Inferior parietal cortex (tissue), 1 donor: ENCODE measurements at regions not wholly inside any gene's neighbourhood (a gene's known extent, or its start where the extent isn't known, plus 50 kb on each side); places are given as distances from the start of the nearest gene placed in this dataset.
A peak's percentile ranks its signal among the peaks of the same experiment; 100 is the strongest.

Experiments
- DNase-seq: peaks from one replicate; pipeline ENCODE4 v3.0.0-alpha.2; 2016; ENCODE audit errors: extremely low spot score

- DNase-seq = no peak
Measured at GRCh38 chr18:45266023-45266422, 349.3 kb upstream of the SLC14A2 start.

DNA sequence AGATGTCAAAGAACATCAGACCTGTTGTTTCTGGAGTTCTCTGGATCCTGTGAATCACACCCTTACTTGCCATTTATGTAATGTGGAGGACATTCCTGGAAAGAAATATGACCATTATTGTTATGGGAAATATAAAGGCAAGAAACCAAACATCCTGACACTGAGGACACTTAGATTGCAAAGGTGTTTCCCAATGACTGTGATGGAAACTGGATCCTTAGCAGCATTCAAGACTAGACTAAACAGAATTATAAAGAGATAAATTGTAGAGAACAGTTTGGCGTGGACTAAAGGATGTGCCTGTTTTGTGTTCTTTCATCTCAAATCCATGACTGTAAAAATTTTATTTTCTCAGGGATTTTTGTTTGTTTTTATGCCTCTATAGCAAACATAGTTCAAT is 347.7 kb upstream of the SLC14A2 start:
- no peak for DNase-seq

- no peak for DNase-seq
Measured at GRCh38 chr18:45268583-45268982, 346.7 kb upstream of the SLC14A2 start.

- DNase-seq = no peak
Measured at GRCh38 chr18:45270289-45270771, 344.9 kb upstream of the SLC14A2 start.

- DNase-seq = no peak
Measured at GRCh38 chr18:45274026-45274425, 341.2 kb upstream of the SLC14A2 start.

DNA sequence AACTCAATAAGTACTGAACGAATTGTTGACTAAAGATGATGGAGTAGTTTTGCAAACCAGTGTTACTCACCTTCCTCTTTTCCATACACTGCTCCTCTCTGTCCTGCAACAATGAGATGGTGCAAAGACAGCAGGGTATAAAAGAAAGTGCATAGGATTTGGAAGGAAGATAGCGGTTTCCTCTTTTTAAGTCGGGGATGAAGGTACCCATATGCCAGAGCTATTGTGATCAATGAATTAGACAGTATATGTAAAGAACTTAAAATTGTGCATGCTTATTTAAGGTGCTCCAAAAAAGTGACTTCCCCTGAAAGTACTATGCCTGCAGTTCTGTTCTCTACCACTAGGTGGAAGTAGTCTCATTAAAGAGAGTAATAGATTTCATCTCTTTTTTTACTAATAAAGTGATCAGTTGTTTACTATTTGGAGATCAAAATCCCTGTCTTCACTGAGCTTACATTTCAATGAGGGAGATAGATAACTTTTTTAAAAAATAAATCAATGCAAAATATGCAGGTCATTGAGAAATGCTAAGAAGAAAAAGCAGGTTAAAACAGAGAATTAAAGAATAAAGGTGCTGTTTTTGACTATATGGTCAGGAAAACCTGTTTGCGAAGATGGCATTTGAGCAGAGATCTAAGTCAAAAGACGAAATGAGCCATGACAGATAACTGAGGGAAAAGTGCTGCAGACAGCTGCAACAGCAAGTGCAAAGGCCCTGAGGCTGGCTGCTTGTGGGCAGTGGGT is 339.7 kb upstream of the SLC14A2 start:
- no peak for DNase-seq

GRCh38 chr18:45276878-45277277 is 338.4 kb upstream of the SLC14A2 start:
- DNase-seq = no peak

DNA sequence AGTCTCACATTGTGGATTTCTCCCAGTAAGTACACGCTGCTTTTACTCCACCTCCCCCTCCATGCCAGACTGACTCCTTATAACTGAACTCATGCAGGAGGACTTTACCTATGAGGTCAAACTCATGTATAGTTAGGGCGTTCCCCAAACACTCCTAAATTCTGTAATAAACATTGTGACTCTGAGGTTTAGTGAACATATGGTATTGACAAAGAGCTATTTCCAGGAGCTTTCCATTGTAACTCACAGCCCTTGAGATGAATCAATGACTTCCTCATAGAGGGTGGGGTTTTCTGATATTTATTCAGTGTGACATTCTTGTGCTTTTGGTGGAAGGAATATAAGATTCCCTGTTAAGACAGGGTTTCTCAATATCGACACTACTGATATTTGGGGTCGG is 337.4 kb upstream of the SLC14A2 start:
- no peak for DNase-seq

DNA sequence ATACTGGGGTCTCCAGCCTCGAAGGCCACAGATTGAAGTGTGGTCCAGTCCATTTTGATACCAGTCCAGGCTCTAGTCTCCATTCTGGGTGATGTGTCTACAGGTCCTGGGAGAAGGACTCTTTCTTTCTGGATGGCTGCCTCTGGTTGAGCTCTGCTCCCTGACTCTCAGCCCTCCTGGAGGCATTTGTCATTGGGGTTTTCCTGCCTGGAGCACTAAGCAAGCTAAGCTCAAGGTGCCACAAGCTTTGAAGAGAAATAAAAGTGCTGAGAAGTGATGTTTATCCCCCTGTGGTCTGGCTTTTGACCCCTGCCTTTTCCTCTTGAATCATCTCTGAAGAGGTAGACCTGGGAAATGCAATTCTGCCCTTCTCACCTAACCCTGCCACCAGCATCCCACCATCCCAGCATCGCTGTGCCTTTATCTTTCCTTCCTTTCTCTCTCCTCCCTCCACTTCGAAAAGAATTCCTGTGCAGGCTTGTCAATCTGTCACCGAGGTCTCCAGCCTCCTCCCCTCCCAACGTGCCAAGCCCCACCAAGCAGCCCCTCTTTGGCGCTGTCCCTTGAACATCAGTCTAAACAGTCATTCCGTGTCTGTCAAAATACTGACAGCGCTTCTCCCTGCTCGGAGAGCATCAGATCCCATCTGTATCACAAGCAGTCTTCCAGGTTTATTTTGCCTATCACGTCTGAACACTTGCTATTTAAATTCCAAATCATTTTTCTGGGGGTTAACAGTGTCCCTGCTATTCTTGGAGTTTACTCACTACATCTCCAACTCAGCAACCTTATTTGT is 334.6 kb upstream of the SLC14A2 start:
- DNase-seq = no peak

DNA sequence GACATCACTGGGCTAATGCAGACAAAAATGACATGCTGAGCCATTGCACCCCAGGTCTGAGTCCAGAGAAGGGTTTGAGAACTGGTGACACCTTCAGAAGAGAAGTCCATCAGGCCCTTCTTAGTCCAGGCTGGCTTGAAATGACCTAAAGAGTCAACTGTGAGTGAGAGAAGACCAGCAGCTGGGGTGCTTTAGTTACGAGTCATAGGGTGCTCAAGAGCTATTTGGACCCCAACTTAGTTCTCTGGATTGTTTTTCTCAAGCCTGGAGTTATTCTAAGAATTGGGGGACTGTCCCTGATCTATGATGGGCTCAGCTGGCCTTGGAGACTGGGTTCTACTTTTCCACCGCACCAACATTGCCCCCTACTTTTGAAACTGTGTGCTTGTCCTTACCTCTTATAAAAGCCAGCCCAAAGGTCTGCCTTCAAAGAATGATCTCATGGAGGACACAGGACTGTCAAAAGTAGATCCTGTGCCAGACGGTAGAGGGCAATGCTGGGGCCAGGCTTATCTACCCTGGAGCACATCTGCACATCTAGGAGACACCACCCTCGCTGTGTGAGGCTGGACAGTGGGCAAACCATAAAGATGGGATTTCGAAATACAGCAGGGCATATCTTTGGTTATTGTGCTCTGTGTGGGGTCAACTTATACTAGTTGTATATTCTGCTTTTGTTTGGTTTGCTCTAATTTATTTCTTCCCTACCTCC is 333.0 kb upstream of the SLC14A2 start:
- no peak for DNase-seq

DNA sequence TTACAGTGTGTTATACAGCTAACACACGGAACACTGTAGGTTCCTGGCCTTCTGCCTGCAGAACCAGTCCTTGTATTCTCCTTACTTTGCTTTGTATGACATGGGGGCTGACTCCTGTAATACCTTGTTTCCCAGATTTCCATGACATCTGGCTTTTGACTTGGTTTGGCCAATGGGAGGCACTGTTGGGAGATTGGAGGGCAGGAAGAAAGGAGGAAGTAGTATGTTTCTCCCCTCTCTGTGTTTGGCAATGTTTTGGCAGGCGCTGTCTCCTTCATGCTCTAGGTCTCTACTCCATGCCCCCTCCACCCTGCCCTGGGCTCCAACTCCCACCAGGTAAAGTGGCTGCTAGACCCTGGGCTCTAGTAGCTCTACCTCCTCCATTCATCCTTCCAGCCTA is 331.1 kb upstream of the SLC14A2 start:
- no peak for DNase-seq

GRCh38 chr18:45284851-45285250 is 330.4 kb upstream of the SLC14A2 start:
- DNase-seq = no peak

GRCh38 chr18:45285251-45285650 is 330.0 kb upstream of the SLC14A2 start:
- DNase-seq = no peak

- no peak for DNase-seq
Measured at GRCh38 chr18:45286431-45286830, 328.8 kb upstream of the SLC14A2 start.

- no peak for DNase-seq
Measured at GRCh38 chr18:45287531-45287930, 327.7 kb upstream of the SLC14A2 start.

- no peak for DNase-seq
Measured at GRCh38 chr18:45290364-45290763, 324.9 kb upstream of the SLC14A2 start.

DNA sequence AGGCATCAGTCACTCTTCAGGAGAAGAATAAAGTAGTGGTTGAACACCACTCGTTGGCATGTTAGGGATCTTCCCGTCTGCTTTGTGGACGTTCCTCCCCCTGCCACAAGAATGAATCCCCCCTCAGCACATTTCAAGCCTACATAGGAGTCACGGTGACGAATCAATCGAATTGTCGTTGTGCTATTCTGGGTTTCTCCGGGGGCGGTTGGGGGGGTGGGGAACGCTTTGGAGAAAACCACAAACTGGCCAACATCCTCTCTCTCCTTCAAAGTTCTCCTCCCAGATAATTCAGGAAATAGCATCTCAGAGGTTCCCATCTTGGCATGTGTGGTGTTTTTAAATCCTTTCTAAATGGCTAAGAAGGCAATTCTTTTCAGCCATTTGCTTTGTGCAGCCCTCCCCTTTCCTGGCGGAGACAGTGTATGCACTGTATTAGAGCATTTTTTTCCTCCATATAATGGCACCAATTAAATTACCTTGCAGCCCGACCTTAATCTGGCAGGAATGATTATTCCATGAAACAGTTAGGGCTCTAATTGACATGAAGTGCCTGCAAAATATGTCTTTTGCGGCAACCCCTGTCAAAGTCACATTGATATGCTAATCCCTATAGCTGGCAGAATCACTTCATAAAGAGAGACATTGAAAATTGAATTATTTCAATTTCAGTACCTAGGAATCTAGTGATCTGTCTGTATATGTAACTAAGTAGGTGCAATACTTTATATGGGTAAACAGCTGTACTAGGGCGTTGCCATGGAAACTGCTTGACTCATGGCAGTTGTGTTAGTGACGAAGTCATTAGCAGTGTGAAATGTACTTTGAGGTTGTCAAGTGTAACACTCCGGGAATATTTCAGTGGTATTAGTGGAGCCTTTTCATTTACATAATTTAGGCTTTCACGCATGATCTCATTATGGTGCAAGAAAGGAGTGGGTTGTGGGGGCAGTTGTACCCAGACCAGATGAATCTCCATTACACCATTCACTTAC is 323.4 kb upstream of the SLC14A2 start:
- peak; percentile 44 for DNase-seq

GRCh38 chr18:45295388-45295787 is 319.9 kb upstream of the SLC14A2 start:
- DNase-seq = no peak

DNA sequence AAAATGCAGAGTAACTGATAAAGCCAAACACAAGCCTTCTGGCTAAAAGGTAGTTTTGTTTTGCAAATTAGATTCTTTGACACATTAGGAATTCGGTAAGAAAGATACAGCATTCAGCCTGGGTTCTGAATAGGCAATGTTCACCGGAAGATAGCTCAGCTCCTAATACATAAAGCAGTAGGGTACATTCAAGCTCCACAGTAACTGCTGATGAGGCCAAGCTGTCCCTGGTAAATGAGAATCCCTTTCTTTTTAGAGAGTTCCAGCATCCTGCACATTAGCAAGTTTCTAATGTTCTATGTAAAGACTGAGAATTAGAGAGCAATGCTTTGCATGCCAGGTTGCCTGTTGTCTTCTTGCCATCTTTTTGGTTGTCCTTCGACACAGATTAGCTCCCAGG is 316.3 kb upstream of the SLC14A2 start:
- no peak for DNase-seq

DNA sequence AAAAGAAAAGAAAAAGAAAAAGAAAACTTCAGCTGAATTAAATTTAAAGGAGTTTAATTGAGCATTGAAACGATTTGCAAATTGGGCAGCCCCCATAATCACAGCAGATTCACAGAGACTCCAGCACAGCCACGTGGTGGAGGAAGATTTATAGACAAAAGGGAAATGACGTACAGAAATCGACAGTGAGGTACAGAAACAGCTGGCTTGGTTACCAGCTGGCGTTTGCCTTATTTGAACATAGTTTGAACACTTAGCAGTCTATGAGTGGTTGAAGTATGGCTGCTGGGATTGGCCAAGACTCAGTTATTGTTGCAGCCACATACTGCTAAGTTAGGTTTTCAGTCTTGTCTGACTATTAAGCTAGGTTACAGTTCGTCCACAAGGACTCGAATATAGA is 312.2 kb upstream of the SLC14A2 start:
- no peak for DNase-seq

DNA sequence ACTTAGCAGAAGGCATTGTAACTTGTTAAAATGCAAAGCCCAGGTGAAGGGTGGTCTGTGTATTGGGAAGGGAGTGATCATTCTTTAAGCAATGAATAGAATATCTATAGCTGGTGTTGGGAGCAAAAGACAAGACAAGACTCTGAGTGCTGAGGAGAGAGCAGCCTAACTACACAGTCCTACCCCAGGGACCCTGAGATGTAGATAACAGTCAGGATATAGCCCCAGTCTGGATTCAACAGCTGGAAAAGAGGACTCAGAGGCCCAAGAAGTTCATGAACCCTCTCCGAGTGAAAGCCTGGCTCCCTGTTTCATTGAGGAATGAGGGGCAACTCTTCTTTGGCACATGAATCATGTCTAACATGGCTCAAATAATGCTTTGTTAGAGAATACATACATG is 310.7 kb upstream of the SLC14A2 start:
- DNase-seq = no peak
